ENCODE measurements at regions not wholly inside any gene's neighbourhood (a gene's known extent, or its start where the extent isn't known, plus 50 kb on each side); places are given as distances from the start of the nearest gene placed in this dataset.
"Not testable (repeated sequence)": the region's sequence is repeated elsewhere in the genome, so short reads cannot be mapped to it uniquely, and the experiment has no call there.

DNA sequence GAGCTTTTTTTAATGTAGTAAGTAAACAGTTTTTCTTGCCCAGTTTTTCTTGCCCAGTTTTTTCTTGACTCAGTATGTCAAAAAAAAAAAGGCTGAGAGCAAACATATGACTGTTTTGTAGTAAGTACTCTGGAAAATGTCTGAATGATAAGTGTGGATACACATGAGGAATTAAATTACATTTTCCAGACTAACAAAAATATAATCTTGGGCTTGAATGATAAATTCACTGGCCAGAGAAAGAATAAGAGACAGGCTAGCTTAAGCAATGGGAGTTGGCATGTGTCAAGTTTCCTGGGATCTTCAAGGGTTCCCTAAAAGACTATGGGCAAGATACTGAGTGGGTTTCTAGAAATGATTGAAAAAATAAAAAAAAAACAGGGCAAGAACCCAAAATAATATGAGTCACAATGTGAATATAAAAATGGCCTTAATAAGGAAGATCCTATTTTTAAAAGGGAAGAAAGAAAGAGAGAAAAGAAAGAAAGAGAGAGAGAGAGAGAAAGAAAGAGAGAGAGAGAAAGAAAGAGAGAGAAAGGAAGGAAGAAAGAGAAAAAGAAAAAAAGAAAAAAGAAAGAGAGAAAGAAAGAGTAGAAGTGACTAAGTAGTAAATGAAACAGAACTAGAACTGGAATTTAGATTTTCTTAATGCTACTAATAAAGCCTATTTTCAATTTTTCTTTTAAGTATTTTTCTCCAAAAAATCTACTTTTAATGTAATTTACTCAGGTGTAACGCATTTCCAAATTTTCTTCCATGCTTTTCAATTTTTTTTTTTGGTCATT is 60.2 kb downstream of the TFPI2 start:
- no peak for DNase-seq (ENCODE audit: low spot score)

DNA sequence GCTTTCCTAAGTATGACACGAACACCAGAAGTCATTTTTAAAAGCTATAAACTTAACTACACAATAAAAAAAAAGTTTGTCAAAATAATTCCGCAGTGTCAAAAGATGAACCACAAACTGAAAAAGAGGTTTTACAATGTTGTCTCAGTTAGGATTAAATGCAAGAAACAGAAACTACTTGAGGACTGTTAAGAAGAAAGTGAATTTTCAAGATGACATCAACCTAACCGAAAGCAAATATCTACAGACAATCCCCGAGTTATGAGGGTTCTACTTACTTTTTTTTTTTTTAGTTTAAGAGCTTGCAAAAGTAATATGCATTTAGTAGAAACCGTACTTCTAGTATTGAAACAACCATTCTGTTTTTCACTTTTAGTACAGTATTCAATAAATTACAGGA is 62.3 kb downstream of the TFPI2 start:
- no peak for DNase-seq (ENCODE audit: low spot score)

DNA sequence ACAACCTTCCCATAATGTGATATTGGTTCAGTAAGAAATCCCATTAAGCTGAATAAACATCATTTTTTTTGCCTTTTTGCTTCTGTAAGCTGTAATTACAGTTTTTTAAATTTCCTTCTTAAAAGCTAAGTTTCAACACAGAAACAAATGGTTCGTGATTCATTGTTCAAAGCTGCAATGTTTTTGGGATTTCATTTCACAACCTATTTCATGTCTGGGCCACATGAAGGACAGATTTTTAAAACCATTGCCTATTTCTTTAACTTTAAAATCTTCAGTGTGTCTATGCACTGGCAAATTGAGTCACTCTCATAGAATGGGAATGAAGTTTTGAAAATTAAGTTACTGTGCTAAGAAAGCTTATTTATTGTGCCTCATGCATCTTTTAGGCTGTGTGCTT is 66.9 kb downstream of the TFPI2 start:
- DNase-seq (ENCODE audit: low spot score), result no peak

GRCh38 chr7:93821463-93821862 is 69.1 kb downstream of the TFPI2 start:
- DNase-seq (ENCODE audit: low spot score), result no peak

DNA sequence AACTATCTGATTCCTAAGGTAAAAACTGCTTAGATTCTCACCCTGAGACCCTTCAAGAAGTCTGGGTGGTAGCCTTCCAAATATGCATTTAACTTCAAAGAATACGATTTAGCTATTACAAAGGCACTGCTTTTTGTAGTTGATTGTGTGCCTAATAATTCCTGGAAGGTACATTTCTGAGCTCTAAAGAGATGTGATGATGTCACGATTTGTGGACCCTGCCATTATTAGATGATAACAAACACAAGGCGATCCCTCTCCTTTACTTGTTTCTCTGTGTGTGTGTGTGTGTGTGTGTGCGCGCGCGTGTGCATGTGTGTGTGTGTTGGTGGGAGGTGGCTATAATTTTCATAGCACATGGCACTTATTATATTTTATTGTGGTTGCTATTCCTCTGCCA is 70.9 kb downstream of the TFPI2 start:
- DNase-seq (ENCODE audit: low spot score), result no peak

GRCh38 chr7:93817526-93817925 is 73.0 kb downstream of the TFPI2 start:
- DNase-seq (ENCODE audit: low spot score), result no peak

DNA sequence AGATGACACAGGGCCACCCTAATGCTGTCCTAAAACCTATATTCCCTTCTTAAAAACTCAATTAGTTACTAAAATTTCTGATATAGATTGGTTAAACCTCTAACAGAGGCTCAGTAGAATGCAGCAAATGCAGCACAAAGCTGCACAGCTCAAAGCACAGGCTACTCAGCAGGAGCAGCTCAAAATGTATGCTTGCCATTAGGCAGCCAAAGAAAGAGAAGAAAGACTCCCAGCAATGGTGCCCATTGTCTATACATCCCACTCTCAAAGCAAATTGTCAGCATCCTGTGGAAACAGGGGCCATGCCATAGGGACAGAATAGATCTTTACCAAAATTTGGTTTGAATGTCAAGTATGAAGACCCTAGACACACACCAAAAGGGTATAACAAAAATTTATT is 73.5 kb downstream of the TFPI2 start:
- no peak for DNase-seq (ENCODE audit: low spot score)

DNA sequence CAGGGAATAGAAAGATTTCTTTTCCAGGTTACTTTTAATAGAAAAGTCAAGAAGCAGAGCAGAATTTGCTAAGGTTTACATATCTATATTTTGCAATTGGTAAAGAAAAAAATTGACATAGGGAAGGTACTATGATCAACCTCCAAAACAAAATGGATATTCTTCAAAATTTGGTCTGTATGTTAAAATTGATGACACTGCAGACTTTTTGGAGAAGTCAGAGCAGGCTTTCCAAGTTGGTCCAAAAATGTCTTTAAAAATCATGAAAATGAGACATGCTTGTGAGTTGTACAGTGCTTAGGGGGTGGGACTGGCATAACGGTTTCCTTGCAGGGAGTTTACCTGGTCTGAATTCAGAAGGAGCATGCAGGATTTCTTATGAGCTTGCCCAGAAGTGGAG is 77.0 kb downstream of the TFPI2 start:
- DNase-seq (ENCODE audit: low spot score), result no peak

DNA sequence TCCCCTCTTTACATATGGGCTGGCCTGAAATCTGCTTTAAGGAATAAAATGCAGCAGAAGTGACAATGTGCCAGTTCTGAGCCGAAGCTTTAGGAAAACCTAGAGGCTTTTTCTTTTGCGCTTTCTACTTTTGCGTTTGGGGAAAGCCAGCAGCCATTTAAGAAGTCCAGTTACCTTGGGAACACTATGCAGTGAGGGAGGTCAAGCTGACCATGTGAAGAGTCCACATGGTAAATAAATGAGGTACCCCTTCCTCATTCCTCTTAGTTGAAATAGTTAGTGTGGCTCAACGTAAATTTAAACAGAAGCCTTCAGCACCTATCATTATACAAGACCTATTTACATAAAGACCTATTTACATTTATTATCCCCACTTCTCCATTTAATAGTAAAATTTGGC is 78.5 kb downstream of the TFPI2 start:
- no peak for DNase-seq (ENCODE audit: low spot score)

GRCh38 chr7:93811198-93811597 is 79.4 kb downstream of the TFPI2 start:
- no peak for DNase-seq (ENCODE audit: low spot score)

GRCh38 chr7:93810561-93810960 is 80.0 kb downstream of the TFPI2 start:
- no peak for DNase-seq (ENCODE audit: low spot score)

DNA sequence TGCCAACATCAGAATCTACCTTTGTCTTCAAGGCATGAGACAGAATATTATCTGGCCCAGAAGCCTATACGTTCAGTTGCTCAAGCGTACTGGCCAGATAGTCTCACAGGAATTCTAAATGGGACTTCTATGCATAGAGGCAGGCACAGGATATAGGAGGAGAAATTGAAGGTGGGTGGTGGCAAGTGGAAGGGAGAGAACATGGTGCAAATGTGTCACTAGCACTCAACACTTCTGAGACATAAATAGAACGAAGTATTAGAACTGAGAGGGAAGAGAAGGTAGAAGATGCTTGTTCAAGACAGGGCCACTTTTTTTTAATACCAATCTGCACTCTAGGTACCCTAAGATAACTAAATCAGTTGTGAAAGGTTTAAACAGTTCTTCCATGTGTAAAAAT is 85.8 kb downstream of the TFPI2 start:
- no peak for DNase-seq (ENCODE audit: low spot score)

DNA sequence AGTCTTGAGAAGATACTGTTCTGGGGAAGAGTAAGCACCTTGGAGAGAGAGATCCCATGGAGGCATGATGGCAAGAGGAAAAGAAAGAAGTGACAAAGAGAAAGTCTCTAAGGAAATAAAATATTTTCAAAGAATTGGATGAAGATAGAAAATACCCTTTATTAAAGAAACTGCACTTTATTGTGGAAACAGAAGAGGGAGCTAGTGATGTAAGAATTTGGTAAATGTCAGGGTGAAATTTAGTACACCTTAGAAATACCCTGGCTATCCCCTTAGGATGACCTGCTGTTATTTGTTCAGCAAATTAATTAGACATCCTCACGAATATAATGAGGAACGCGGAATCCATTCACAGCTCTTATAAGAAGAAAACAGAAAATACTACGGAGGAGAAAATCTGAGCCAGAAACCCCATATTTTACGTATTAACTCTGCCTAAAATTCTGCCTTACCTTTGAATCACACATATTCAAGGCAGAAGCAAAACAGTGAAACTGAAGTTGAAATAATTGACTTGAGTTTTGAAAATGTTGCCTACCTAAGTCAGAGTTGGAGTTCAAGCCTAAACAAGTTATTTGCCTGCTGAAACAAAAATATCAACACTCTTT is 90.7 kb downstream of the TFPI2 start:
- peak; percentile 2 for DNase-seq (ENCODE audit: low spot score)

- not testable (repeated sequence) for DNase-seq (ENCODE audit: low spot score)
These were observed 97.4 kb downstream of the TFPI2 start for GRCh38 chr7:93793084-93793697.

- DNase-seq (ENCODE audit: low spot score), result no peak
These were observed 111.4 kb downstream of the TFPI2 start for GRCh38 chr7:93779115-93779514.

DNA sequence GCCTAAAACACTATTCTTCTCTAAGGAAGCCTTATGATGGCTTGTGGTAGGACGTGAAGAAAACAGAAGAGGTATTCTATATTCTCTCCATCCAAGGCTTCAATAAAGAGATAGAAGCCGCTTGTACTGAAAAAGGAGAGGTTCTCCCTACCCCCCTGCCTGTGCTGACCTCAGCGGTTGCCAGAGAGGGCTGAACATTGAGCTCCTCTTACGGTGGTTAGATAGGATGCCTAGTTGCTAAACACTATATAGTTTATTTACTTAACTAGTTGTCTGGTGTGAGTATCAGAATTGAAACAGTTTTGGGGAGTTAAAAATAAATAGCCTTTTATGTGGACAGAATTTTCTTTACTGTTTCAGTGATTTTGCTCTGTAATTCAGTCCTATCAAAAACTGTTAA is 112.2 kb downstream of the TFPI2 start:
- DNase-seq (ENCODE audit: low spot score), result no peak

DNA sequence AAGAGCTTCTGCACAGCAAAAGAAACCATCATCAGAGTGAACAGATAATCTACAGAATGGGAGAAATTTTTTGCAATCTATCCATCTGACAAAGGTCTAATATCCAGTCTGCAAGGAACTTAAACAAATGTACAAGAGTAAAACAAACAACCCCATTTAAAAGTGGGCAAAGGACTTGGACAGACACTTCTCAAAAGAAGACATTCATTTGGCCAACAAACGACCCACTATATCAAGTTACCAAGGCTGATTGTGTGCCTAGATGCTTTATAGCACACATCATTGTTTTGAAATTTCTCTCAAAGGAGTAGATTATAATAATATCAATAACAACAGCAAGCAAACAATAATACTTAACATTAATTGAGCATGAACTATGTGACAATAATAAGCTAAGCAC is 117.1 kb downstream of the TFPI2 start:
- no peak for DNase-seq (ENCODE audit: low spot score)

- DNase-seq (ENCODE audit: low spot score), result no peak
These were observed 125.1 kb downstream of the TFPI2 start for GRCh38 chr7:93765475-93765874.

DNA sequence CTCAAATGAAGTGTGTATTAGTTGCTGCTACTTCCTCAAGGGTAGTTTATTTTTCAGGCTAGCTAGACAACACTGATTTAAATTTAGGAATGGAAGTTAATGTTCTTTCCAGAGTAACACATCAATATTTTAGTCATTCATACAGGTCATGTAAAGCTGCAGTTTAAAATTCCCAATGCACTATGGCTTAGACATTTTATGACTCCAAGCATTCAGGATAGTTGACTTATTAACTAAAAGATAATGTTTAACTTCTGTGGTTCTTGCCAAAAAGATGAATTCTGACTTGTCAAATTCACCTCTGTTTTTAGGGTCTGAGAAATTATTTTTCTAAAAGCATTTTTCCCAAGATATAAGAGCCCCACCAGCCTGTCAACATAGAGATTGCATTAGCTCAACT is 131.9 kb downstream of the TFPI2 start:
- no peak for DNase-seq (ENCODE audit: low spot score)

DNA sequence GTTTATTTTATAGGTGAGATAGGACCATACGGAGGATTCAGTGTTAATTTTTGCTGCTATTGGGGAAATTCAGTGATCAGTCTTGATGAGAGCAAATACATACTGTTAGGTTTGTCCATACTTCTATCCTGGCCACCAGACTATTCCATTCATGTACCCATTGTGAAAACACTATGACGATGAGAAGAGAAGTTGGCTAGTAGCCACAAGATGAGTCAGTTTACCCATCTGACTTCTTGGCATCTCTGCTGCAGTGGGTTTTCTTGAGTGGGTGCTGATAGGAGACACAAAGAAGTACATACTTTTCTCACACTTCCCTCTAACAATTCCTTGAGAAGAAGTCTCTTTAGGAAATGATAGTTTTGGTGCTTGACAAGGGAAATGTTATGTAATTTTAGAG is 133.1 kb downstream of the TFPI2 start:
- DNase-seq (ENCODE audit: low spot score), result no peak

GRCh38 chr7:93756890-93757289 is 133.7 kb downstream of the TFPI2 start:
- DNase-seq (ENCODE audit: low spot score), result no peak

DNA sequence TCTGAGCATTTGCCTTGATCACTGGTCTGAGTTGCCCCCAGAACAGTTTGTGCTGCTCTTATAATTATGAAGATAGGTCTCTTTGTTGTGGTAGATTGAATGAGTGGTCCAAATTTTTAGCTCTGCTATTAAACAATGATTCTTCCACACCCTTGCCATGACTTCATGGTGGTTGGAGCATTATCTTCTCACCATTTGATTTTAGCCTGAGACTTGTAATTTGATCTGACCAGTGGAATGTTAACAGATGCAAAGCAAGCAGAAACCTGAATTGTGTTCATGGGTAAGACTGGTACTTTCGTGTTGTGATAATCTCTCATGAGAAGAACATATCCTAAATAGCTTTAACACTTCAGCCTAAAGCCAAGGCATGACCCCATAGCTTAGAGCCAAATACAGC is 139.1 kb downstream of the TFPI2 start:
- DNase-seq (ENCODE audit: low spot score), result no peak

DNA sequence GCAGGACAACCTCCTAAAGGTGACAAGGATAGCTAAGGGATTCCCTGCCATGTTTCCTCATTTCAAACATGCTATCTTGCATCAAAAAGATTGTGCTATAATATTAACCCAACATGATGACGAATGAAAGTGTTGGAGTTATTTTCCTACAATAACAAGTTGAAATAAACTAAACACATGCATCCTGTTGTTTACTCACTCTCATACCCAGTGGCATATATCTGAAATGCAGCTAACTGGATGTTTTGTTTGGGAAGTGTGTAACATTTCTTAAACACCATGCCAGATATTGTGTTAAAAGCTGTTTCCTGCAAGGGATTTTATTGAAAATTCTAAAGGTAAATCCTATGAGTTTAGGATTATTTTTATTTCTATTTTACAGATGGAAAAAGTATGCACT is 139.6 kb downstream of the TFPI2 start:
- DNase-seq (ENCODE audit: low spot score), result no peak

GRCh38 chr7:93747019-93747418 is 143.5 kb downstream of the TFPI2 start:
- DNase-seq (ENCODE audit: low spot score), result no peak
